ENCODE measurements at regions not wholly inside any gene's neighbourhood (a gene's known extent, or its start where the extent isn't known, plus 50 kb on each side); places are given as distances from the start of the nearest gene placed in this dataset.

DNA sequence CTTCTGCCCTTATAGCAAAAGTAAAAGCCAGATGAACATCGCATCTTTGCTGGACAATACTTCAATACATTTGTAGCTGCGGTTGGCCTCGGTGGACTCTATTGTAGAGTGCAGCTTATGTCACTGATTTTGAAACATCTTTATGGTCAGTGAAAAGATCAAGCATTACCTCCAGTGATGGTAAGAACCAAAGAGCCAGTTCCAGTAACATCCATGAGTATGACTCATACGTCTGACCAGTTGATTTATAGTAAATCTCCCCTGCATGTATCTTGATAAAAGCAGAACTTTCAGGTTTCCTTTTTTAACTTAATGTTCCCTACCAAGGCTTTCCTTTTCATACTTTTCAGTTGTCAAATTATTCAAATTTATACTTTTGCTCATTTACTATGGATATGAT is 119.2 kb upstream of the HNRNPA3 start:
- TF ChIP-seq, protein P1, sequence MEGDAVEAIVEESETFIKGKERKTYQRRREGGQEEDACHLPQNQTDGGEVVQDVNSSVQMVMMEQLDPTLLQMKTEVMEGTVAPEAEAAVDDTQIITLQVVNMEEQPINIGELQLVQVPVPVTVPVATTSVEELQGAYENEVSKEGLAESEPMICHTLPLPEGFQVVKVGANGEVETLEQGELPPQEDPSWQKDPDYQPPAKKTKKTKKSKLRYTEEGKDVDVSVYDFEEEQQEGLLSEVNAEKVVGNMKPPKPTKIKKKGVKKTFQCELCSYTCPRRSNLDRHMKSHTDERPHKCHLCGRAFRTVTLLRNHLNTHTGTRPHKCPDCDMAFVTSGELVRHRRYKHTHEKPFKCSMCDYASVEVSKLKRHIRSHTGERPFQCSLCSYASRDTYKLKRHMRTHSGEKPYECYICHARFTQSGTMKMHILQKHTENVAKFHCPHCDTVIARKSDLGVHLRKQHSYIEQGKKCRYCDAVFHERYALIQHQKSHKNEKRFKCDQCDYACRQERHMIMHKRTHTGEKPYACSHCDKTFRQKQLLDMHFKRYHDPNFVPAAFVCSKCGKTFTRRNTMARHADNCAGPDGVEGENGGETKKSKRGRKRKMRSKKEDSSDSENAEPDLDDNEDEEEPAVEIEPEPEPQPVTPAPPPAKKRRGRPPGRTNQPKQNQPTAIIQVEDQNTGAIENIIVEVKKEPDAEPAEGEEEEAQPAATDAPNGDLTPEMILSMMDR (IDR thresholded peaks at IDR 0.05; ENCODE audit: borderline replicate concordance, extremely low read depth, insufficient read depth), result no peak
- DNase-seq (no peak), FAIRE-seq (no peak)
- Histone ChIP-seq H3K9me3 (ENCODE audit: control insufficient read depth in 2 of 3, insufficient read depth in 1 of 3, low read length in 3 of 3) (no peaks in the 10 kb centered on the region), H3K4me1 (ENCODE audit: control insufficient read depth in 2 of 3, insufficient read depth in 2 of 3, low read depth in 1 of 3, low read length in 3 of 3) (no peaks in the 10 kb centered on the region), H3K27me3 (ENCODE audit: control insufficient read depth, insufficient read depth, low read length) (no peaks in the 10 kb centered on the region), H3K4me3 (ENCODE audit: low read length in 3 of 3) (no peak overlapping the region), H3K9ac (ENCODE audit: low read length in 3 of 3) (no peak overlapping the region), H3K36me3 (ENCODE audit: control insufficient read depth in 2 of 3, insufficient read depth in 3 of 3, low read length in 3 of 3) (no peaks in the 10 kb centered on the region), H3K27ac (ENCODE audit: low read depth in 2 of 2, low read length in 2 of 2) (no peak overlapping the region)
- intact Hi-C loops (cut with DNase I), result no loop called here

DNA sequence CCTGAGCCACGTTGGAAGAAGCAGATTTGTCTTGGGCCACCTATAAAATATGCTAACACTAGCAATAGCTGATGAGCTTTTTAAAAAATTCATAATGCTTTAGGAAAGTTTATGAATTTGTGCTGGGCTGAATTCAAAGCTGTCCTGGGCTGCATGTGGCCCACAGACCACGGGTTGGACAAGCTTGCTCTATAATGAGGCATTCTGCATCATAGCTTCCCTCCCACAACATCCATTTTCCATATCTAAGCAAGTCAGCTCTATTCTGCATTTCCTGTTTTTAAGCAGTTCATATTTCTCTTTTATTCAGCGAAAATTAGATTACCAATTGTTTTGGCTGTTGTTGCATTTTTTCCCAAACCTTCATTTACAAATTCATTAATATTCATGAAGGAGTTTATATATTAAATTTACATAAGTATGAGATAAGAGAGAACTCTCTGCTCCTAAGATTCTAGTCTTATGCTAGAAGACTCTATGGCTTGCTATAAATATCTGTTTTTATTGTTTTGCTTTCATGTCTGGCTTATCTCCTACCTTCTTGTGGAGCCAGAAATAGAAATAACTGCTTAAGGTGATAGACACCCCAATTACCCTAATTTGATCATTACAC is 114.5 kb upstream of the HNRNPA3 start:
- H3K27ac ChIP-seq (ENCODE audit: low read depth in 2 of 2, low read length in 2 of 2), result no peak overlapping the region
- H3K4me3 ChIP-seq (ENCODE audit: low read length in 3 of 3), result no peak overlapping the region
- FAIRE-seq, result no peak
- intact Hi-C loops (cut with DNase I), result no loop called here
- no peaks in the 10 kb centered on the region for H3K27me3 ChIP-seq (ENCODE audit: control insufficient read depth, insufficient read depth, low read length)
- no peaks in the 10 kb centered on the region for H3K9me3 ChIP-seq (ENCODE audit: control insufficient read depth in 2 of 3, insufficient read depth in 1 of 3, low read length in 3 of 3)
- H3K4me1 ChIP-seq (ENCODE audit: control insufficient read depth in 2 of 3, insufficient read depth in 2 of 3, low read depth in 1 of 3, low read length in 3 of 3), result no peaks in the 10 kb centered on the region
- DNase-seq, result no peak
- no peak overlapping the region for H3K9ac ChIP-seq (ENCODE audit: low read length in 3 of 3)
- TF ChIP-seq, protein P1 (IDR thresholded peaks at IDR 0.05; ENCODE audit: borderline replicate concordance, extremely low read depth, insufficient read depth), result no peak
- H3K36me3 ChIP-seq (ENCODE audit: control insufficient read depth in 2 of 3, insufficient read depth in 3 of 3, low read length in 3 of 3), result no peaks in the 10 kb centered on the region

DNA sequence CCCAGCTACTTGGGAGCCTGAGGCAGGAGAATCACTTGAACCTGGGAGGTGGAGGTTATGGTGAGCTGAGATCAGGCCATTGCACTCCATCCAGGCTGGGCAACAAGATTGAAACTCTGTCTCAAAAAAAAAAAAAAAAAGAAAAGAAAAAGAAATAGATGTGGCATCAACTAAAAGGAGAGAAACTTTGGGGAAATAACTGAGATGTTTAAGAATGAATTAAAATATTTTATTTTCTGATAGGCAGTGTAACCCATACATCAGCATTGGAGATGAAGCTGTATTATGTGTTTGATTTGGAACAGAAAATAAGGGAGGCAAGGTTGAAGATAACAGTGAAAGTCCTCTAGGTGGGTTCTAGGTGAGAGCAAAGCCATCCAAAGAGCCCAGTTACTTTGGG is 110.7 kb upstream of the HNRNPA3 start:
- Histone ChIP-seq H3K9ac (ENCODE audit: low read length in 3 of 3) (no peak overlapping the region), H3K4me1 (ENCODE audit: control insufficient read depth in 2 of 3, insufficient read depth in 2 of 3, low read depth in 1 of 3, low read length in 3 of 3) (no peaks in the 10 kb centered on the region), H3K9me3 (ENCODE audit: control insufficient read depth in 2 of 3, insufficient read depth in 1 of 3, low read length in 3 of 3) (no peaks in the 10 kb centered on the region), H3K4me3 (ENCODE audit: low read length in 3 of 3) (no peak overlapping the region), H3K27ac (ENCODE audit: low read depth in 2 of 2, low read length in 2 of 2) (no peak overlapping the region), H3K27me3 (ENCODE audit: control insufficient read depth, insufficient read depth, low read length) (no peaks in the 10 kb centered on the region), H3K36me3 (ENCODE audit: control insufficient read depth in 2 of 3, insufficient read depth in 3 of 3, low read length in 3 of 3) (no peaks in the 10 kb centered on the region)
- TF ChIP-seq, protein P1 (IDR thresholded peaks at IDR 0.05; ENCODE audit: borderline replicate concordance, extremely low read depth, insufficient read depth), result no peak
- intact Hi-C loops (cut with DNase I), result no loop called here
- FAIRE-seq, result no peak
- no peak for DNase-seq

DNA sequence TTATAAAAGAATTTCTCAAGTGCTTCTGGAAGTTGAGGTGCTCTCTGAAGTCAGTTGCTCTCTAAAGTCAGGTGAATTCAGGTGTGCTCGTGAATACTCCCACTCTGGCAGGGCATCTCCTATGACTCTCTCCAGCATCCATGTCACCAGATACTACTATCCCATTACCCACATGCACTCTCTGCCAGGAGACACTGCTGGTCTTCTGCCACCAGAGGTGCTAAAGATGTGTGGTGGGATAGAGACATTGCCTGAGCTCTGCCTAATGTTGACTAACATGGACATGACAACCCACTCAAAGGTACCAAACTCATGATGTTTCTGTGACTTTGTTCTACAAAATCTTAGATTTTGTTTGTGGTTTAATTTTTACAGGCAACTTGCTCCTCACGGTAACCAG is 106.4 kb upstream of the HNRNPA3 start:
- intact Hi-C loops (cut with DNase I), result no loop called here
- H3K27me3 ChIP-seq (ENCODE audit: control insufficient read depth, insufficient read depth, low read length), result no peaks in the 10 kb centered on the region
- no peak overlapping the region for H3K4me3 ChIP-seq (ENCODE audit: low read length in 3 of 3)
- TF ChIP-seq, protein P1 (IDR thresholded peaks at IDR 0.05; ENCODE audit: borderline replicate concordance, extremely low read depth, insufficient read depth), result no peak
- DNase-seq (no peak), FAIRE-seq (no peak)
- no peak overlapping the region for H3K9ac ChIP-seq (ENCODE audit: low read length in 3 of 3)
- no peaks in the 10 kb centered on the region for H3K4me1 ChIP-seq (ENCODE audit: control insufficient read depth in 2 of 3, insufficient read depth in 2 of 3, low read depth in 1 of 3, low read length in 3 of 3)
- H3K9me3 ChIP-seq (ENCODE audit: control insufficient read depth in 2 of 3, insufficient read depth in 1 of 3, low read length in 3 of 3), result no peaks in the 10 kb centered on the region
- H3K36me3 ChIP-seq (ENCODE audit: control insufficient read depth in 2 of 3, insufficient read depth in 3 of 3, low read length in 3 of 3), result no peaks in the 10 kb centered on the region
- H3K27ac ChIP-seq (ENCODE audit: low read depth in 2 of 2, low read length in 2 of 2), result no peak overlapping the region
